GM18498 (cell line): ENCODE measurements at regions not wholly inside any gene's neighbourhood (a gene's known extent, or its start where the extent isn't known, plus 50 kb on each side); places are given as distances from the start of the nearest gene placed in this dataset.
"Not testable (repeated sequence)": the region's sequence is repeated elsewhere in the genome, so short reads cannot be mapped to it uniquely, and the experiment has no call there.

Experiments
- ATAC-seq: cut with Tn5 transposase; IDR thresholded peaks from one replicate; pipeline ENCODE4 v1.9.1; 2021; ENCODE audit warnings: mild to moderate bottlenecking, moderate library complexity; ENCODE audit not compliant: unreplicated experiment

DNA sequence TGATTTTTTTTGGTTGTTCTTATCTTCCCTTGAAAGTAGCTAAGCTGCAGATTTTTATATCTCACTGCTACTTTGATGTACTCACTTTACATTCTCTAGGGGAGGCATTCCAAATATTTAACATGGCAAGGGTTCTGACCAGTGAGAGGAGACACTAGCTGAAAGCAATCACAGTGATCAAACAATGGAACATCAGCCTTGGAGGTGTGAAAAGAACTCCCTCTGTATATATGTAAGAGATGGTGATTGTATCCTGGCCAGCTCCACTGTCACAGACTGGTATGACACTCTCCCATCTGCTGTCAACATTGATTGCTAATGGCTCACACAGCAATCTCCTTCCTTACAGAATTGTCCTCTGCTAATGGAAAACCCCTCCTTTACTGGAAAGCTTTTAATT, 291.7 kb upstream of the CDH19 start:
- no peak for ATAC-seq

DNA sequence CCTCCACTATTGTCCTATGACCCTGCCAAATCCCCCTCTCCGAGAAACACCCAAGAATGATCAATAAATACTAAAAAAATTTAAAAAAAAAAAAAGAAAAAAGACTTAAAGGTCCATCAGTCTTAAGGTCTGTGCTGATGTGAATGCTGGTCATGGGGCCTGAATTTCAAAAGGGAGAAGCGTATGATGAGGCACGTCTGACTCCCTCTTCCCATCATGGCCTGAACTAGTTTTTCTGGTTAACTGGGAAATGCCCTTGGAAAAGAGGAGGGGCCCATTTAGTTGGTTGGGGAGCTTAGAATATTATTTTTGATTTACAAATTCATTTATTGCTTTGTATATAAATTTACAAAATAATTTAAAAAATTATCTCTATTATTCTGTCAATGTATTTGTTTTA, 291.0 kb upstream of the CDH19 start:
- ATAC-seq: no peak

DNA sequence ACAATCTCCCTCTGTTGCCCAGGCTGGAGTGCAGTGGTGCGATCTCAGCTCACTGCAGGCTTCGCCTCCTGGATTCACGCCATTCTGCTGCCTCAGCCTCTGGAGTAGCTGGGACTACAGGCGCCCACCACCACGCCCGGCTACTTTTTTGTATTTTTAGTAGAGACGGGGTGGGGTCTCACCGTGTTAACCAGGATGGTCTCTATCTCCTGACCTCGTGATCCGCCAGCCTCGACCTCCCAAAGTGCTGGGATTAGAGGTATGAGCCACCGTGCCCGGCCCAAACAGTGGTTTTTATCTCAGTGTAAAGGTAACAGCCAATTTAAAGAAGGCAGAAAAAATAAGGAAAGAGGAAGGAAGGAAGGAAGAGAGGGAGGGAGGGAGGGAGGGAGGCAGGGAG, 288.5 kb upstream of the CDH19 start:
- not testable (repeated sequence) for ATAC-seq

DNA sequence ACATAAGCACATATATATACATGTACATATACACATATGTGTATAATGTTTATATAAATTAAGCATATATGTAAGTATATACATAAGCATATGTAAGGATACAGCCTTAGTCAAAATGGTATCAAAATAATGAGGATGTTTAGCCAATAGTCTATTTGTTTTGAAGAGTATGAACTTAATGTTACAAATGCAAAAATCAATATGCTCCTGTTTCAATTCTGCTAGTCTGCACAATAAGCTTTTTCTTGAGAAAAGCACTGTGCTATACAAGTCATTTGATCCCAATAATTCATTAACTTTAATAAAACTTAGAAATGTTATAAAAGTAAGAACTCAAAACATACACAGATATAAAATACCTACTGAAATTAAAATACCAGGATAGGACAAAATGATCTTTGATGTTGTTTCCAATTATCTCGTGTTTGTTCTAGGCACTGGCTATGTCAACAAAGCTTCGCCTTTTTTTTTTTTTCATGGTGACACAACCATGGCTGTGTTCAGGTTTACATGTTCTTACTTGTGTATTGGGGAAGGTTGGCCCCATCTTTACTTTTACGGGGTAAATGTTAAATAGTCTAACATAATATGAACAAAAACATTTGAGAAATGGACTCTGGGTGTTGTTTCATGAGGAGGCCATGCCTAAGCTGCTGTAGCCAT, 271.1 kb upstream of the CDH19 start:
- no peak for ATAC-seq

DNA sequence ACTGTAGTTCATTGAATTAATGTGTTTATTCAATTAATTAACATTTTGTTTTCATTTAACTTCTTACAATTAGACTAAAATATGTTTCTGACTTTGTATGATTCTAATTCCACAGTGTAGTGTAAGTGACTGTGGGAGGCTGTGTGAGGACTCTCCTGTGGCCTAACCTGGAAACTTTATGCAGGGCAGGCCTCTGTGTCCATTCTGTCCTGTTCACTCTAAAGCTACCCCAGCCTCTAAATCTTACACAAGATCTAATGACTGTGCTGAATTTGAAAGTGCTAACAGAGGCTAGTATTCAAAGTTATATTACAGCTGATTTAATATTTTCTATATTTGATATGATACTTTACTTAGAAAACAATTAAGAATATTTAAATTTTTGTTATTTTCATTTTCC, 270.5 kb upstream of the CDH19 start:
- ATAC-seq: no peak

DNA sequence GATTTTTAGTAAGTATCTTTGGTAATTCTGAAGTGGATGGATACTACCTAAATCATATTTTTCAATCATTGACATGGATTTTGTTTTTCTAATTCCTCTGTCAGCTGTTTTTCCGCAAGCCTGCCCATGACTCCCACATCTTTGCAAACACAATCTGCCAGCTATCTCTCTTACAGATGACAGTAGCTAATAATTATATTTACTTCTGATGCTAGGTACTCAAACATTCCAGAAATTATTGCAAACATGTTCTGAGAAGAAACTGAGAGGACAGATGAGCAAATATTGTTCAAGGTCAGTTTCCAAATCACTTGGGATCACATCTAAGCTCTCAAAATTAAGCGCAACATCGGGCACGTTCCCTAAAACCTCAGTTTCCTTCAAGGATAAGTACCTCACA, 270.0 kb upstream of the CDH19 start:
- ATAC-seq: no peak

DNA sequence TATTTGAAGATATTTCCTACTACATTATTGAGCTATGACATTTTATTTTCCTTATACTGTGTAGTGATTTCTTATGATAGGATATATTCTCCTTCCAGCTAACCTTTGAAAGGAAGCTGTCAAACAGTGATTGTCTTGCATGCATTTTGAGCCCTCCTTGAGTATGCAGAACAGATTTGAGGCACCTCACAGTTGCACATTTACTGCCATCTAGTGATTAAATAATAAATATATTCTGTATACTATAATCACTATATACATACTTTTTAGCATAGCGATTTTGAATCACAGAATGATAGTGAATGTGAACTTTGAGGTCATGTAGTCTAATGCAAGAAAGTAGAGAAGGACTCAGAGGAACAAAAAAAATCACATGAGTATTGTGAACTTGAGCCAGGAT, 268.4 kb upstream of the CDH19 start:
- ATAC-seq: no peak

DNA sequence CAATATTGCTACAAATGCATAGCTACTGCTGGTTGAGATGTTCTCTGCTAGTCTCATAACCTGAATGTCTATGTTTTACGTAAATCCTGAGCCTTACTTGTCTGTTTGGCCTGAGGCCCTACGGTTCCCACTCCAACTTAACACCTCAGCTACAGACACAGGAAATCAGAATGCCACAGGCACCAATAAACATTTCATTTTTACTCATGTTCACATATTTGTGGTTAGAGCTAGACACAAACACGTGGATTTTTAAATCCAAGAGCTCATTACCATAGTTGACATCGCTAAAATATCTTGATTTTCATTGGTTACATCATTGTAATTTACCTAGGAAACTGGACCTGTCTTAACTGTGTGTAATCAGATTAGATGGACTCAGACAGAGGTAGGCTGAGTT, 263.8 kb upstream of the CDH19 start:
- ATAC-seq: no peak

DNA sequence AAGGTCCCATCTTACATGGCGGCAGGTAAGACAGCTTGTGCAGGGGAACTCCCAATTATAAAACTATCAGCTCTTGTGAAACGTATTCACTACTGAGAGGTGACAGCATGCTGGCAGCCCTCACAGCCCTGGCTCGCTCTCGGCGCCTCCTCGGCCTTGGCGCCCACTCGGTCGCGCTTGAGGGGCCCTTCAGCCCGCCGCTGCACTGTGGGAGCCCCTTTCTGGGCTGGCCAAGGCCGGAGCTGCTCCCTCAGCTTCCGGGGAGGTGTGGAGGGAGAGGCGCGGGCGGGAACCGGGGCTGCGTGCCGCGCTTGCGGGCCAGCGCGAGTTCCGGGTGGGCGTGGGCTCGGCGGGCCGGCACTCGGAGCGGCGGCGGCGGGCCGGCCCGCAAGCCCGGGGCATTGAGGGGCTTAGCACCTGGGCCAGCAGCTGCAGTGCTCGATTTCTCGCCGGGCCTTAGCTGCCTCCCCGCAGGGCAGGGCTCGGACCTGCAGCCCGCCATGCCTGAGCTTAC, 262.6 kb upstream of the CDH19 start:
- ATAC-seq: not testable (repeated sequence)

DNA sequence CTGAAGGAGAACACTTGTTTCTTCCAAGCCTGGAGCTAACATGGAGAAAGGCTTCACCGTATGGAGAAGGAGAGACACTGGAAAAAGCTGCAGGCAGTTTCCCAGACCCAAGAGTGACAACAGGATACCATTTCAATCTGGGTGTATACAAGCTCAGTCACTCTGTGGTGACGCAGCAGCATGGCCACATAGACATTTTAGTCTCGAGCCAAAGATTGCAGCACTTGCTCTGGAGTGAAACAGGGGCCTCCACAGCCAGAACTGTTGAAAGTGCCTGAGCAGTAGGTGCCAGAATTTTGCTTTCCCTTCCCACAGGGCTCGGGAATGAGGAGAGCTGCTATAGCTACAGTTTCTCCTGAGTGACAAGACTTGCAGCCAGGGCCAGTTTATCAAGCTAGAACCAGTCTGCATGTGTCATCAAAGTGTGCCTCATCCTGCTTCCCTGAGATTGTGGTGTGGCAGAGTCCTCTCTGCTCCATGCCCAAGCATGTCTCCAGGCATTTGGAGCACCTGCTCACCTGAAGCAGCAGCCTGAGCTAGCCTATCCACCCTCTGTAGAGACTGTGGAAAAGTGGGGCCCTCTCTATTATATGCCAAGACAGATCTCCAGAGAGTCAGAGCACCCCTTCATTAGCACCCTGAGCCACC, 234.6 kb upstream of the CDH19 start:
- ATAC-seq: no peak

DNA sequence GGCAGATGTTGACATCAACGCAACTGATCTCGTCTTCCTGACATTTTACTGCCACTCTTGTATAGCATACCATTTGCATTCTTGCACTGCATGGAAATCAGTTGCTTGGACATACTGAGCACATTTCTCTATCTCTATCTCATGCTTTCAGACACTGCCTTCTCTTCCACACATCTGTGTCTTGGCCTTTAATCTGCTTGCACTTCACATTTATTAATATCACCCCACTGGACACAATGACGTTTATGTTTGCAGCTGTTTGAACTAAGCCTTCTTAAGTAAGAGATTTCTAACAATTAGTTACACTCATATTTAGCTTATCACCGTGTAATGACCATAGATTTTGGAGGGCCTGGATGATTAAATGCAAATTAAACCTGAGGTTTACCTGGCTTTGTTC, 229.8 kb upstream of the CDH19 start:
- no peak for ATAC-seq

DNA sequence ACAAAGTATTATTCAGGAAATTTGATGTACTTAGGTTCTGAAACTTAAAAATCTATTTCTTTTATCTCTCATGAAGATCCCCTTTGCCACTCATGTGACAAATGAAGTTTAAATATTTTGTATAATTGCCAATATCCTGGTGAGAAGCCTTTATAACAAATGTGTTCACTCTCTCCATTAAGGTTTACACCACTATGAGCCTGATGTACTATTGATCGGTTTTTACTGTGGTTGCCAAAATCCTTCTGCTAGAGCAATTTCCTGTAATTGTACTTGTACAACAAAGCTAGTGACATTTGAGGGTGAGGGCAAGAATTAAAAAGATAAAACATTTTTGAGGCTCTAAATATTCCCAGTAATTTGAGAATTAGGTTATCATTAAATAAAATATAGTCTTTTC, 222.3 kb upstream of the CDH19 start:
- no peak for ATAC-seq

DNA sequence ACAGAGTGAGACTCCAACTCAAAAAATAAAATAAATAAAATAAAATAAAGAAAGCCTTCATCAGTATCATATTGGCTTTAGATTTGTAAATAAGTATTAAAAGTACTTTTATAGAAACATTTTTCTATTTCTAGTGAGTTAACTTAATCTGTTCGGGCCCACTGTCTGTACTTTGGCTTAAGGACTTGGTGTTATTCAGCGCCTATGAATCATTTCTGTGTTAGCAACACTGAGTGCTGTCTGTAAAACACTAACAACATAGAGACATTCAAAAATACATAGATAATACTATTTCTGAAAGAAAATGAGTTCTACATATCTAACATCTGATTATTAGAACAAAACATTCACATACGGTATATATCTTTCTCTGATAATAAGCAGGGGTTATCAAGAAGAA, 221.5 kb upstream of the CDH19 start:
- ATAC-seq: no peak

DNA sequence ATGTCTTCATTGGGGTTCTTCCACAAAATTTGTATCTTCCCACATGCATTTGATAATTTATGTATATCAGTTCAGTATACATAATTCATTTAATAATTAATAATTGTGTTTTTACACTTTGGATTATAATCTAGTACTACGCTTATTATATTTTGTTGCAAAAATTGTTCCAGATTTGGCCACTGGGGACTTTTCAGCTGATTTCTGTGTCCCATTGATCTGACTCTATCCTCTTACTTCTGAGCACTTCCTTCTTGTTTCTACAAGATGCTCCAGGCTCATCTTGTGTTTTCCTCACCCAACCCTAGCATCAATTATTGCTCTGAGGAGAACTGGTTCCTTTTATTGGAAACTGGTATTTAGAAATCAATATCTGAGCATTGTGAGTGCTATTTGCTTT, 215.3 kb upstream of the CDH19 start:
- ATAC-seq: no peak

DNA sequence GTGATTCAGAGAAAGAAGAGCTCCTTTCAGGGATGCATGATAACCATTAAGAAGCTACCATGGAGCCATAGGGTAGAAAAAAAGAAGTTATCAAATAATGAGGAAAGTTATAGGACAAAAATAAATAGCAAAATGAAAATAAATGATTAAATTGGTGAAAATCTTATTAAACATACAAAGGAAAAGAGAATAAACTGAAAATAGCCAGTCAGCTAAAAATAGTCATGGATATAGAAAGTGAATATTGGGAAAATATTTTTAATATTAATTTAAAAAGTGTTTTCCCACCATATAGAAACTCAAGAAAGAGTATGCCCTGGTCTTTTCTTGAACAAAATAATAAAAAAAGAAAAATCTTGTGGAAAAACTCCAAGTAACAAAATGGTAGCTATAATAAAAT, 209.2 kb upstream of the CDH19 start:
- ATAC-seq: no peak

DNA sequence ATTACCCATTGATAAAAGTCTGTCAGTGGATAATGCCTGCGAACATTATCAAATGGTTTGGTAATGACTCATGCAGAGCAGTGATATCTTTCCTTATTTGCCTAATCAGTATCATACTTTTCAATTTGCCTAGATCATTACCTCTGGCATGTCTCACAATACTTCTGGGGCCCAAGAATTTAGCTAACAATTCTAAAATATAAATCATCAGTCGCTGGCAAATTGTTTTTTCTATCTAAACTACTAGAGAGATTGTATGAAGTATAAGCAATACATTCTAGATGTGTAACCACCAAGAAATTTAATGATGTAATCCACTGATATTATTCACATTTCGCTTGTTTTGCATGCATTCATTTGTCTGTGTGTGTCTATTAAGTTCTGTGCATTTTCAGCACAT, 191.2 kb upstream of the CDH19 start:
- ATAC-seq: no peak

DNA sequence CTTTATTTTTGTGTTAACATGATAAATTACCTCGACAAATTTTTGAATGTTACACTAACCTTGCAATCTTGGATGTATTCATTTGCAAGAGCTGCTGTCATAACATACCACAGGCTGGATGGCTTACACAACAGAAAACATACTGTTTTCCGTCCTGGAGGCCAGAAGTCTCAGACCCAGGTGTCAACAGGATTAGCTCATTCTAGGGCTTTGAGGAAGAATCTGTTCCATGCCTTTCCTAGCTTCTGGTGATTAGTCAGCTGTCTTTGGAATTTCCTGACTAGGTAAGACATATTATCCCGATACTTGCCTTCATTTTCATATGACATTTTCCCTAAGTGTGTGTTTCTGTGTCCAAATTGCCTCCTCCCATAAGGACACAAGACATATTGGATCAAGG, 188.6 kb upstream of the CDH19 start:
- ATAC-seq: no peak

DNA sequence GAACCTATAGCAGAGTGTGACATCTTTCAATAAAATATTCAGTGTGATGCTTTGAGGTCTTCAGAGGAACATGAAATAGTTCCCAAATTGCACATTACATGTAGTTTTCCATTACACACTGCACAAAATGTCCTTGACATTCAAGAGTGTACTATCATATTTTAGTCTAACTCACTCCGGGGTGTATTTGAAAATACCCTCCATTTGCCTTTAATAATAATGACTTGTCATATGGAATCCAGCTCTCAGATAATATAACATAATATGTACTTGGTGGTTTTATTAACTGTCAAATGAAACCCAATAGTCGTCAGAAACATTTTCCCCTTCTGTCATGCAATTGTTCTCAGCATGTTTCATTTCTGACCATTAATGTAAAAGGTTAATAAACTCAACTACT, 176.7 kb upstream of the CDH19 start:
- ATAC-seq: no peak

DNA sequence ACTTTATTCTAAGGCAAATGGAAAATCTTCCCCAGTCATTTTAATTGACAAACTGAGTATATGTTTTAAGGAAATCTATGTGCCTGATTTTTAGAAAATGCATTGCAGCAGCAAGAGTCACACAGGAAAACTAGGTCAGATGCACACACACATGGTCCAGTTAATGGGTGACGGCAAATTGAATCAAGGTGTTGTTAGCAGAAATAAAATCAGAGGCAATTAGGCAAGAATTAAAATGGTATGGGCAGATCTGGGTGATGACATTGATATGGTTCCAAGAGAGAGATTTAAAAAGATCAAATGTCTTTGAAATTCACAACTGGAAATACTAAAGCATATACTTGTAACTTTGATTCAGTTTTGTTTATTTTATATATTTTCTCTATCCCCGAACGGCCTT, 174.2 kb upstream of the CDH19 start:
- no peak for ATAC-seq

DNA sequence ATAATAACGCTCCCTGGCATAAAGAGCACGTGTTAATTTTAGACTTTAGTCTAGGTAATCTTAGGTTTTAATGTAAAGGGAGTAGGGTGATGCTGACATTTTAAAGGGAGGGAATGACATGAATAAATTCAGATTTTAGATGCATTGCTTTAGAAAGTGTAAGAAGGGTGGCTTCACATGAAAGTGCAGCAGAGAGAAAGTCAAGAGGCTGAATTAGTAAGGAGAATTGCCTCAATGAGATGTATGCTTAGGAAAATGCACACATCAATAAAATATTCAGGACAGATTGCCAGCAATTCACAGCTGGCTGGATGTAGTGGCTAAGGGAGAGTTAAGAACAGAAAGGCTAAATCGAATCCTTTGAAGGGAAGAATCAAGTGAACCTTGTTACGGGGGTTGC, 165.5 kb upstream of the CDH19 start:
- no peak for ATAC-seq

DNA sequence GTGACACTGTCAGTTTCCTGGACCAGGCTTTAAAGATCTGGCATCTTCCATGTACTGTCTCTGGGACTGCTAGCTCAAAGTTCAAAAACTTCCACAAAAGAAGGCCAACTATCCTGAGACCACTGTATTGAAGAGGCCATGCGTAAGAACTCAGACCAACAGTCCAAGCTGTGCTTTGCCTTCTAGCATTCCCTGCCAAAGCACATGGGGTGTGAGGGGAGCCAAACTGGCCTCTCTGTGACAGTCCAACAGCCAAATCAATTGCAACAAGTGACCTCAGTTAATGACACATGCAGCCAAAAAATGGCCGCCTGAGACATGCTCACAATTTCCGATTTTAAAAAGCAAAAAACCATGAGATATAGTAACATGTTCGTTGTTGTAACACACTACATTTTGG, 160.3 kb upstream of the CDH19 start:
- no peak for ATAC-seq

DNA sequence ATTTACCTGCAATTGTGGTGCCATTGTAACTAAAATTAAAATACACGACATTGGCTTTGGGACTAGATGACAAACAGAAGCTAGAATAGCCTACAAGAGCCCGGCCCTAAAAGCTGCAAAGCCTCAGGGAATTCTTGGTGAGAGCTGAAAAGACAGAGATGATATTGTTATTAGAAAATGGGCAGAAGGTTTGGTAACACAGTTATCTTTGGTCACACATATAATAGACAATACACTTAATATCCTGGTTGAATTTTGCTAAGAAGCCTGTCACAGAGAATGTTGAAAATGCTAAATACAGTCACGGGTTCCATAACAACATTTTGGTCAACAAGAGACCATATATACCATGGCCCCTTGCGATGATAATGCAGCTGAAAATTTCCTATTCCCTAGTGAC, 157.3 kb upstream of the CDH19 start:
- no peak for ATAC-seq

DNA sequence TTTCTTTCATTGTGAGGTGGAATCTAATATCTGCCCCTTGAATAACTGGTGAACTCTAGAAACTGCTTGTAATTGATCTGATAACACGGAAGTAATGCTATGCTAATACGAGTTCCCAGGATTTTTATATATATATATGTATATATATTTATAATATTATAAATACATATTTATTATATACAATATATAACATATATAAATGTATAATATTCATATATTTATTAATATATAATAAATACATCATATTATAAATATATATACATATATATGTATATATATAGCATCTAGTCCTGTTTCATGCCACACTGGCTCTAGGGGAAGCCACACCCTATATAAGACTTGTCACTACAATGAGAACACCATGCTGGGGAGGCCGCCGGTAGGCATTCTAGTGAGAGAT, 156.7 kb upstream of the CDH19 start:
- ATAC-seq: no peak
